Choroid plexus epithelial cell (primary cell): ENCODE measurements at regions not wholly inside any gene's neighbourhood (a gene's known extent, or its start where the extent isn't known, plus 50 kb on each side); places are given as distances from the start of the nearest gene placed in this dataset.

ENCODE experiments used
- DNase-seq: peaks from one replicate; pipeline ENCODE4 v3.0.0-alpha.2; 2010; ENCODE audit warnings: low read depth
- H3K4me3 ChIP-seq: 2 replicates; pipeline ENCODE4 v1.5.1; 2011; ENCODE audit warnings: low read depth, mild to moderate bottlenecking, control low read depth, low read length, moderate library complexity
- TF ChIP-seq, protein P1 (sequence below): conservative IDR thresholded peaks from 2 replicates; pipeline ENCODE4 v1.5.1; 2011; ENCODE audit warnings: low read depth, mild to moderate bottlenecking, control low read depth, inconsistent platforms, low read length, moderate library complexity

DNA sequence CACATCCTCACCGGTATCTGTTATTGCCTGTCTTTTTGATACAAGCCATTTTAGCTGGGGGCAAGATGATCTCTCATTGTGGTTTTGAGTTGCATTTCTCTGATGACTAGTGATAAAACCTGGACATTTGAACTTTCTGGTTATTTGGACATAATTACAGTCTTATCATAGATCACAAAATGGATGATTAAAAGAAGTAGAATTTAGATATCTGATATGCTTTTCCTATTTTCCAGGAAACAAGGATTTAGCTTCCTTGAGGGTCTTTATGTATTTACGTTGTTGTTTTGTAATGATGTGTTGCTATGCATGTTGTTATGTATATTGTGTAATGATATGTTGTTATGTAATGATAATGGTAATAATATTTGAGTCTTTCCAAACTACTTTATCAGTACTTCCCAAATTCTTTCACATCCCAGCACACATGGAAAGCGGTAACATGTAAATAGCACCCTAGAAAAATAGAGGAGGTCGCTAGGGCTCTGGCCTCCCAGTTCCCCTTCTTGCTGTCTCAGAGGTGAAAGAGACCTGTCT lies 53.8 kb downstream of the GJD2 start:
- TF ChIP-seq, protein P1, sequence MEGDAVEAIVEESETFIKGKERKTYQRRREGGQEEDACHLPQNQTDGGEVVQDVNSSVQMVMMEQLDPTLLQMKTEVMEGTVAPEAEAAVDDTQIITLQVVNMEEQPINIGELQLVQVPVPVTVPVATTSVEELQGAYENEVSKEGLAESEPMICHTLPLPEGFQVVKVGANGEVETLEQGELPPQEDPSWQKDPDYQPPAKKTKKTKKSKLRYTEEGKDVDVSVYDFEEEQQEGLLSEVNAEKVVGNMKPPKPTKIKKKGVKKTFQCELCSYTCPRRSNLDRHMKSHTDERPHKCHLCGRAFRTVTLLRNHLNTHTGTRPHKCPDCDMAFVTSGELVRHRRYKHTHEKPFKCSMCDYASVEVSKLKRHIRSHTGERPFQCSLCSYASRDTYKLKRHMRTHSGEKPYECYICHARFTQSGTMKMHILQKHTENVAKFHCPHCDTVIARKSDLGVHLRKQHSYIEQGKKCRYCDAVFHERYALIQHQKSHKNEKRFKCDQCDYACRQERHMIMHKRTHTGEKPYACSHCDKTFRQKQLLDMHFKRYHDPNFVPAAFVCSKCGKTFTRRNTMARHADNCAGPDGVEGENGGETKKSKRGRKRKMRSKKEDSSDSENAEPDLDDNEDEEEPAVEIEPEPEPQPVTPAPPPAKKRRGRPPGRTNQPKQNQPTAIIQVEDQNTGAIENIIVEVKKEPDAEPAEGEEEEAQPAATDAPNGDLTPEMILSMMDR, result no peak
- no peak for DNase-seq
- no peak overlapping the region for H3K4me3 ChIP-seq

DNA sequence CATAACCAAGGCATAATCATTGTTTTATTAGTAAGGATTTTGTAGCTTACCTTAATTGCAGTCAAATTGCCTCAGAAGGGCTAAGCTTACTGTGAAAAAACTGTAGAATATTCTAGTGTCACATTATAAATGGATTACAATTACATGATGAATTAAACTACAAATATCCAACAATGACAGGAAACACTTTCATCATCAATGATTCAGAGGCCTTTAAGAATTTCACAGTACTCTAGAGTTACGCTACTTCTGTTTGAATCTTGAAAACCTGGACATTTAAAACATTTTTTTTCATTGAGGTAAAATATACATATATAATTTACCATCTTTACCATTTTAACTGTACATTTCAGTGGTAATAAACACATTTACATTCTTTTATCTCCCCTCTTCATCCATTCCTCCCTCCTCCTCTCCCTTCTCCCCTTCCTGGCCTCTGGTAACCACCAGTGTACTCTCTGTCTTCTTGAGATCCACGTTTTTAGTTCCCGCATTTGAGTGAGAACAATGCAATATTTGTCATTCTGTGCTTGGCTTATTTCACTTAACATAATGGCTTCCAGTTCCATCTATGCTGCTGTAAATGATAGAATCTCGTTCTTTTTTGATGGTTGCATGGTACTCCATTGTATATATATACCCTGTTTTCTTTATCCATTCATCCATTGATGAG lies 54.7 kb downstream of the GJD2 start:
- no peak overlapping the region for H3K4me3 ChIP-seq
- DNase-seq, result no peak
- TF ChIP-seq, protein P1, result no peak

DNA sequence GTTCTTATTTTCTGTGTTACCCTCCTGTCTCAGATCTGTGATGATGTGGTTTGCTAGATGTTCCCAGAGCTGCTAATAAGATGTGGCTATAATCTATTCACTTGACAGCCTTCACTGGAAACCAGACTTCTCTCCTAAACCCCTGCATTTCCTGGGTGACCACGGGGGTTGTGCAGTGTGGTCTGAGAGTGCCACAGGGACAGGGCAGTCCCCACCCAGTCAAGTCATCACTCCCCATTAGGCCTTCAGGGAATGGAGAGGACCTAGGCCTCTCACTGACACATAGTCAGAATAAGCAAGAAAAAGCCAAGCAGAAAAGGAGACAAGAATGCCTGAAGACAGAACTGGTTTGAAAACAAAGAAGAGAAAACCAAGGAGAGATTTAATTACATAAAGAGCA lies 58.3 kb downstream of the GJD2 start:
- TF ChIP-seq, protein P1, result no peak

DNA sequence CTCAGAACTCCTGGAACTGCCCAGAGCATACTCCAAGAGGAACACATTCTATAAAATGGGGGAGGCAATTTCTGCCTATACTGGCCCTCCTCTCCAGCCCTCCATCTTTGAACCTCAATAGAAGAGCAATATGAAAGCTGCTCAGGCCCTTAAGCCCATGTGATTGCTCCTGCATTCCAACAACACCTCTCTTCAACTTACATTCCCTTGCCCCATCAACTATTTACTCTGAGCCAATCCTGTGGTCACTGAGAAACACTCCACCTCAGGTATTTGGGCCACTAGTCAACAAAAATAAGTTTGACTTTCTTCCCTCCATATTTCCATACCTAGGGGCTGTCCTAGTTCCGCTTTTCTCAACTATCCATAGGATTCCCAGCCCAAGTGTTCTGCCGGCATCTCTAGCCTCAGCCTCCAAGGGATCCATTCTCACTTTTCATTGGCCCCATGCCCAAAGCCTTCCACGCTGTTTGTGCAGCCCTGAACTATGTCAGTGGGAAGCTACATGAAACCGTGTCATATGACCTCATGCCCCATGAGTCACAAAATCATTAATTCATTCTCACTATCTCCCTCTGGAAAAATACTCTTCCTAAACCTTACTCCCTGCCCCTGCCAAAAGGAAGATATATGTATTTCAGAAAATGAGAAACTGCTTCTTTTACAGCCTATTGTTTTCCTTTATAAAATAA lies 61.6 kb downstream of the GJD2 start:
- TF ChIP-seq, protein P1, result no peak
- H3K4me3 ChIP-seq, result no peak overlapping the region
- peak; percentile 78 for DNase-seq

More for the DNA sequence above, 58.3 kb downstream of the GJD2 start:
- no peak overlapping the region for H3K4me3 ChIP-seq
- no peak for DNase-seq

GRCh38 chr15:34691034-34691433 lies 63.8 kb downstream of the GJD2 start:
- DNase-seq, result peak; percentile 43
- TF ChIP-seq, protein P1, result no peak
- no peak overlapping the region for H3K4me3 ChIP-seq

DNA sequence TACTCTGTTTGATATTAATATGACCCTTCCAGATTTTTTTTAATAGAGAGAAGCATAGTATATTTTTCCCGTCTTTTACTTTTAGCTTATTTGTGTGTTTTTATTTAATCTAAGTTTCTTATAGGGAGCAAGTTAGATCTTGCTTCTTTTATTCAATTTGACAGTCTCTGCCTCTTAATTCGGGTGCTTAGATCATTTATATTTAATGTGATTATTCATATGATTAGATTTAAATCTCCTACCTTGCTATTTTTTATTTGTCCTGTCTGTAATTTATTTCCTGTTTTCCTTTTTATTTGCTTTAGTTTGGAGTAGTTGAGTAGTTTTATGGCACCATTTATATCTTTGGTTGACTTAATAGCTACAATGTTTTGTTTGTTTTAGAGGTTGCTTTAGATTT lies 66.1 kb downstream of the GJD2 start:
- TF ChIP-seq, protein P1, result no peak
- no peak overlapping the region for H3K4me3 ChIP-seq
- DNase-seq, result no peak

DNA sequence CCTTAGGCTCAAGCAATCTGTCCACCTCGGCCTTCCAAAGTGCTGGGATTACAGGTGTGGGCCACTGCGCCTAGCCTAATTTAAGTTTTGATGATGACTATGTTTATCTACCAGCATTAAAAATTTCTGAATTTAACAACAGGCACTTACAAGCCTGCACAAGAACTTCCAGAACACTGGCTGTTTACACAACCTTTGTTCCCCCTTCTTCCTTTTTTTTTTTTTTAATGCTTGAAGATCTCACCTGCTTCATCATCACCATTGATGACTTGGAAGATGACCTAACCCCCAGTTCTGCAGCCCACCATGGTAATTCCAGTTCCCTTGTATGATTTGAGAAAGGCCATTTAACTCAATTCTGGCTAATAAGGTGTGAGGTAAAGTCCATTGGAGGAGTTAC lies 70.4 kb downstream of the GJD2 start:
- no peak for DNase-seq
- no peak overlapping the region for H3K4me3 ChIP-seq
- TF ChIP-seq, protein P1, result no peak
